HL-60 (cell line): ENCODE measurements at regions not wholly inside any gene's neighbourhood (a gene's known extent, or its start where the extent isn't known, plus 50 kb on each side); places are given as distances from the start of the nearest gene placed in this dataset.

ENCODE experiments used
- GABPA ChIP-seq: IDR thresholded peaks from 2 replicates; pipeline ENCODE4 v1.6.1; 2012; ENCODE audit warnings: low read depth
- POLR2AphosphoS5 ChIP-seq: IDR thresholded peaks from 2 replicates; pipeline ENCODE4 v1.6.1; 2012; ENCODE audit warnings: low read depth
- REST ChIP-seq: IDR thresholded peaks from 2 replicates; pipeline ENCODE4 v1.6.1; 2012; ENCODE audit warnings: low read depth; ENCODE audit not compliant: insufficient replicate concordance
- TF ChIP-seq, protein P1 (sequence below): IDR thresholded peaks from one replicate; pipeline ENCODE4 v1.5.1; 2011; ENCODE audit warnings: low read length, control low read depth, inconsistent platforms; ENCODE audit not compliant: insufficient read depth

- TF ChIP-seq, protein P1, sequence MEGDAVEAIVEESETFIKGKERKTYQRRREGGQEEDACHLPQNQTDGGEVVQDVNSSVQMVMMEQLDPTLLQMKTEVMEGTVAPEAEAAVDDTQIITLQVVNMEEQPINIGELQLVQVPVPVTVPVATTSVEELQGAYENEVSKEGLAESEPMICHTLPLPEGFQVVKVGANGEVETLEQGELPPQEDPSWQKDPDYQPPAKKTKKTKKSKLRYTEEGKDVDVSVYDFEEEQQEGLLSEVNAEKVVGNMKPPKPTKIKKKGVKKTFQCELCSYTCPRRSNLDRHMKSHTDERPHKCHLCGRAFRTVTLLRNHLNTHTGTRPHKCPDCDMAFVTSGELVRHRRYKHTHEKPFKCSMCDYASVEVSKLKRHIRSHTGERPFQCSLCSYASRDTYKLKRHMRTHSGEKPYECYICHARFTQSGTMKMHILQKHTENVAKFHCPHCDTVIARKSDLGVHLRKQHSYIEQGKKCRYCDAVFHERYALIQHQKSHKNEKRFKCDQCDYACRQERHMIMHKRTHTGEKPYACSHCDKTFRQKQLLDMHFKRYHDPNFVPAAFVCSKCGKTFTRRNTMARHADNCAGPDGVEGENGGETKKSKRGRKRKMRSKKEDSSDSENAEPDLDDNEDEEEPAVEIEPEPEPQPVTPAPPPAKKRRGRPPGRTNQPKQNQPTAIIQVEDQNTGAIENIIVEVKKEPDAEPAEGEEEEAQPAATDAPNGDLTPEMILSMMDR: no peak
- TF ChIP-seq POLR2AphosphoS5: no peak
- no peak for TF ChIP-seq REST
- TF ChIP-seq GABPA: no peak
Measured at GRCh38 chr4:14280567-14280966, 653.0 kb upstream of the BOD1L1 start.
